ENCODE measurements at regions not wholly inside any gene's neighbourhood (a gene's known extent, or its start where the extent isn't known, plus 50 kb on each side); places are given as distances from the start of the nearest gene placed in this dataset.

- Histone ChIP-seq H4K20me1 (ENCODE audit: insufficient read depth) (no peaks in the 10 kb centered on the region), H3F3A (ENCODE audit: insufficient read depth) (no peaks in the 10 kb centered on the region), H3K4me1 (ENCODE audit: insufficient read depth) (no peaks in the 10 kb centered on the region), H3K36me3 (ENCODE audit: low read depth) (peaks cover 52% of the 10 kb centered on the region), H3K9me2 (ENCODE audit: insufficient read depth) (no peaks in the 10 kb centered on the region), H2AFZ (no peak overlapping the region), H3K27ac (no peak overlapping the region), H3K27me3 (replicated peaks; ENCODE audit: insufficient read depth) (no peaks in the 10 kb centered on the region), H3K4me3 (no peak overlapping the region), H3K9ac (no peak overlapping the region), H3K79me2 (ENCODE audit: insufficient read depth) (no peaks in the 10 kb centered on the region), H3K4me2 (ENCODE audit: unreplicated experiment) (no peak overlapping the region), H3K9me3 (ENCODE audit: low read depth) (no peaks in the 10 kb centered on the region)
- in situ Hi-C loops (cut with MboI): no loop called here
- WGBS, 2 experiments (ENCODE audit: low coverage in 1 of 2, low lambda C conversion rate in 2 of 2, missing lambda C conversion rate in 2 of 2): 73 to 75% methylated on average over 11 of the region's 11 CpGs
- DNase-seq: no peak
- TF ChIP-seq EZH2 (IDR thresholded peaks at IDR 0.05; ENCODE audit: insufficient read depth, poor library complexity, severe bottlenecking) (no peak), EZH2phosphoT487 (IDR thresholded peaks at IDR 0.05; ENCODE audit: insufficient read depth, low read depth) (no peak)
Measured at GRCh38 chr15:25072857-25073476, 118.2 kb downstream of the SNRPN start.

- no peaks in the 10 kb centered on the region for H3K9me2 ChIP-seq (ENCODE audit: insufficient read depth)
- H3K79me2 ChIP-seq (ENCODE audit: insufficient read depth): no peaks in the 10 kb centered on the region
- no peaks in the 10 kb centered on the region for H3K36me3 ChIP-seq (ENCODE audit: low read depth)
- H3K9me3 ChIP-seq (ENCODE audit: low read depth): no peaks in the 10 kb centered on the region
- in situ Hi-C loops (cut with MboI): no loop called here
- H3K4me3 ChIP-seq: no peak overlapping the region
- no peak overlapping the region for H3K9ac ChIP-seq
- no peak for TF ChIP-seq EZH2phosphoT487 (IDR thresholded peaks at IDR 0.05; ENCODE audit: insufficient read depth, low read depth)
- no peak for TF ChIP-seq EZH2 (IDR thresholded peaks at IDR 0.05; ENCODE audit: insufficient read depth, poor library complexity, severe bottlenecking)
- H3F3A ChIP-seq (ENCODE audit: insufficient read depth): no peaks in the 10 kb centered on the region
- DNase-seq: no peak
- H2AFZ ChIP-seq: no peak overlapping the region
- 51 to 53% methylated on average over 8 of the region's 8 CpGs for WGBS, 2 experiments (ENCODE audit: low coverage in 1 of 2, low lambda C conversion rate in 2 of 2, missing lambda C conversion rate in 2 of 2)
- no peaks in the 10 kb centered on the region for H3K27me3 ChIP-seq (replicated peaks; ENCODE audit: insufficient read depth)
- H3K27ac ChIP-seq: no peak overlapping the region
- H4K20me1 ChIP-seq (ENCODE audit: insufficient read depth): no peaks in the 10 kb centered on the region
- no peaks in the 10 kb centered on the region for H3K4me1 ChIP-seq (ENCODE audit: insufficient read depth)
- no peak overlapping the region for H3K4me2 ChIP-seq (ENCODE audit: unreplicated experiment)
Measured at GRCh38 chr15:25087137-25087536, 132.3 kb downstream of the SNRPN start.

GRCh38 chr15:25088261-25088790, 133.5 kb downstream of the SNRPN start:
- TF ChIP-seq EZH2 (IDR thresholded peaks at IDR 0.05; ENCODE audit: insufficient read depth, poor library complexity, severe bottlenecking): no peak
- TF ChIP-seq EZH2phosphoT487 (IDR thresholded peaks at IDR 0.05; ENCODE audit: insufficient read depth, low read depth): no peak
- DNase-seq: no peak
- WGBS, 2 experiments (ENCODE audit: low coverage in 1 of 2, low lambda C conversion rate in 2 of 2, missing lambda C conversion rate in 2 of 2): 58 to 62% methylated on average over 8 of the region's 8 CpGs
- in situ Hi-C loops (cut with MboI): no loop called here
- no peaks in the 10 kb centered on the region for H3K9me2 ChIP-seq (ENCODE audit: insufficient read depth)
- no peak overlapping the region for H2AFZ ChIP-seq
- no peaks in the 10 kb centered on the region for H4K20me1 ChIP-seq (ENCODE audit: insufficient read depth)
- no peak overlapping the region for H3K27ac ChIP-seq
- H3K4me3 ChIP-seq: no peak overlapping the region
- no peak overlapping the region for H3K9ac ChIP-seq
- H3K27me3 ChIP-seq (replicated peaks; ENCODE audit: insufficient read depth): no peaks in the 10 kb centered on the region
- H3F3A ChIP-seq (ENCODE audit: insufficient read depth): no peaks in the 10 kb centered on the region
- H3K9me3 ChIP-seq (ENCODE audit: low read depth): no peaks in the 10 kb centered on the region
- H3K4me2 ChIP-seq (ENCODE audit: unreplicated experiment): no peak overlapping the region
- H3K4me1 ChIP-seq (ENCODE audit: insufficient read depth): no peaks in the 10 kb centered on the region
- H3K36me3 ChIP-seq (ENCODE audit: low read depth): no peaks in the 10 kb centered on the region; the same call in 1 of the 2 replicates
- no peaks in the 10 kb centered on the region for H3K79me2 ChIP-seq (ENCODE audit: insufficient read depth)

- no peak overlapping the region for H2AFZ ChIP-seq
- no peak overlapping the region for H3K27ac ChIP-seq
- in situ Hi-C loops (cut with MboI): no loop called here
- H3K36me3 ChIP-seq (ENCODE audit: low read depth): no peaks in the 10 kb centered on the region; the same call in 1 of the 2 replicates
- no peak for TF ChIP-seq EZH2phosphoT487 (IDR thresholded peaks at IDR 0.05; ENCODE audit: insufficient read depth, low read depth)
- no peak for TF ChIP-seq EZH2 (IDR thresholded peaks at IDR 0.05; ENCODE audit: insufficient read depth, poor library complexity, severe bottlenecking)
- H3K9me3 ChIP-seq (ENCODE audit: low read depth): no peaks in the 10 kb centered on the region
- H3K4me3 ChIP-seq: no peak overlapping the region
- H3K27me3 ChIP-seq (replicated peaks; ENCODE audit: insufficient read depth): no peaks in the 10 kb centered on the region
- DNase-seq: no peak
- H3K79me2 ChIP-seq (ENCODE audit: insufficient read depth): no peaks in the 10 kb centered on the region
- H3F3A ChIP-seq (ENCODE audit: insufficient read depth): no peaks in the 10 kb centered on the region
- no peak overlapping the region for H3K9ac ChIP-seq
- no peaks in the 10 kb centered on the region for H3K4me1 ChIP-seq (ENCODE audit: insufficient read depth)
- no peaks in the 10 kb centered on the region for H3K9me2 ChIP-seq (ENCODE audit: insufficient read depth)
- 52 to 56% methylated on average over 8 of the region's 8 CpGs for WGBS, 2 experiments (ENCODE audit: low coverage in 1 of 2, low lambda C conversion rate in 2 of 2, missing lambda C conversion rate in 2 of 2)
- no peaks in the 10 kb centered on the region for H4K20me1 ChIP-seq (ENCODE audit: insufficient read depth)
- no peak overlapping the region for H3K4me2 ChIP-seq (ENCODE audit: unreplicated experiment)
Measured at GRCh38 chr15:25089577-25089976, 134.8 kb downstream of the SNRPN start.
